Body of pancreas (tissue), 4 donors: ENCODE measurements at regions not wholly inside any gene's neighbourhood (a gene's known extent, or its start where the extent isn't known, plus 50 kb on each side); places are given as distances from the start of the nearest gene placed in this dataset.

Source experiments
- POLR2A ChIP-seq, 3 donors: fragments of 450-650 bp; IDR thresholded peaks; one replicate each; pipeline ENCODE4 v1.6.1; 2016; ENCODE audit warnings: antibody characterized with exemption in 3 of 3, mild to moderate bottlenecking in 2 of 3
- TF ChIP-seq, protein P1 (sequence below), 7 experiments: fragments of 450-650 bp in 4 of 7; fragments of 200-600 bp in 3 of 7; sonication (generic) in 3 of 7; IDR thresholded peaks; one replicate each; pipeline ENCODE4 v1.5.1; 2016 to 2019; ENCODE audit warnings: antibody characterized with exemption in 7 of 7

DNA sequence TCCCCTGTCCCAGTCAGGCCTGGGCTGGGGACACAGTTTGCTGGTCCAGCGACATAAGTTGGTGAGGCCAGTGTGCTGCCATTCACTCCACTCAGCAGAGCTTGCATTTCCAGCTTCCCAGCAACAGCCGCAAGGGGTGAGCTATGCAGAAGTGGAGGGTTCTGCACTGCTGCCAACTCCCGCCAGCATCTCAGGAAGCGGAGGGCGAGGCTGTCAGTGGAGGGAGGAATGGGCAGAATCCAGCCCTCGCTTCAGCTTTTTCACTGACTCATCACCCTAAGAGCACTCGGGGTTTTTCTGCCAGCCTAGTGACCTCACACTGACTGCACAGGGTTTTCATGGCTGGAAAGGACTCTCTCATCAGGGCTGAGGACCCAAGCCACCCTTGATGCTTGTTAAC lies 625.1 kb upstream of the MKI67 start:
- TF ChIP-seq, protein P1, sequence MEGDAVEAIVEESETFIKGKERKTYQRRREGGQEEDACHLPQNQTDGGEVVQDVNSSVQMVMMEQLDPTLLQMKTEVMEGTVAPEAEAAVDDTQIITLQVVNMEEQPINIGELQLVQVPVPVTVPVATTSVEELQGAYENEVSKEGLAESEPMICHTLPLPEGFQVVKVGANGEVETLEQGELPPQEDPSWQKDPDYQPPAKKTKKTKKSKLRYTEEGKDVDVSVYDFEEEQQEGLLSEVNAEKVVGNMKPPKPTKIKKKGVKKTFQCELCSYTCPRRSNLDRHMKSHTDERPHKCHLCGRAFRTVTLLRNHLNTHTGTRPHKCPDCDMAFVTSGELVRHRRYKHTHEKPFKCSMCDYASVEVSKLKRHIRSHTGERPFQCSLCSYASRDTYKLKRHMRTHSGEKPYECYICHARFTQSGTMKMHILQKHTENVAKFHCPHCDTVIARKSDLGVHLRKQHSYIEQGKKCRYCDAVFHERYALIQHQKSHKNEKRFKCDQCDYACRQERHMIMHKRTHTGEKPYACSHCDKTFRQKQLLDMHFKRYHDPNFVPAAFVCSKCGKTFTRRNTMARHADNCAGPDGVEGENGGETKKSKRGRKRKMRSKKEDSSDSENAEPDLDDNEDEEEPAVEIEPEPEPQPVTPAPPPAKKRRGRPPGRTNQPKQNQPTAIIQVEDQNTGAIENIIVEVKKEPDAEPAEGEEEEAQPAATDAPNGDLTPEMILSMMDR (IDR thresholded peaks at IDR 0.05): no peak
- no peak for TF ChIP-seq POLR2A (IDR thresholded peaks at IDR 0.05)
